H1 (cell line): ENCODE measurements at regions not wholly inside any gene's neighbourhood (a gene's known extent, or its start where the extent isn't known, plus 50 kb on each side); places are given as distances from the start of the nearest gene placed in this dataset.

ENCODE experiments used
- CTCF ChIA-PET: fragments of 300-600 bp; sonication (Branson Sonifier 250); formaldehyde crosslinking; loops from one replicate; lab custom pipeline; 2021; ENCODE audit not compliant: partially characterized antibody; lab: Charles Lee
- POLR2A ChIA-PET: fragments of 300-600 bp; sonication (Branson Sonifier 250); formaldehyde crosslinking; loops from one replicate; lab custom pipeline; 2021; ENCODE audit warnings: inconsistent platforms; ENCODE audit not compliant: partially characterized antibody; lab: Charles Lee
- DNase-seq, 2 experiments: peaks; one replicate each; pipeline versions ENCODE4 v3.0.0 to v3.0.0-alpha.2; 2010 to 2022; ENCODE audit warnings: low spot score in 2 of 2, low read depth in 1 of 2, mixed read lengths in 1 of 2
- FAIRE-seq: peaks from 2 replicates; lab custom pipeline; 2011; peaks lifted over from hg19 to GRCh38; lab: Jason Lieb, UNC
- H2AFZ ChIP-seq: 2 replicates; pipeline ENCODE4 v1.8.1; 2012; ENCODE audit warnings: low read length, inconsistent platforms
- H2AK5ac ChIP-seq: 2 replicates; pipeline ENCODE4 v1.6.1; 2013; ENCODE audit warnings: low read depth, low read length
- H2BK120ac ChIP-seq: replicated peaks from 2 replicates; pipeline ENCODE3; 2013; ENCODE audit warnings: low read depth, low read length, inconsistent platforms
- H2BK12ac ChIP-seq: 2 replicates; pipeline ENCODE4 v1.6.1; 2013; ENCODE audit warnings: low read depth, low read length
- H2BK15ac ChIP-seq: 2 replicates; pipeline ENCODE4 v1.6.1; 2013; ENCODE audit warnings: low read length
- H2BK20ac ChIP-seq: 2 replicates; pipeline ENCODE4 v1.6.1; 2013; ENCODE audit warnings: low read length
- H2BK5ac ChIP-seq: 2 replicates; pipeline ENCODE4 v1.6.1; 2013; ENCODE audit warnings: low read depth, low read length
- H3K14ac ChIP-seq: 2 replicates; pipeline ENCODE4 v1.6.1; 2013; ENCODE audit warnings: inconsistent platforms; ENCODE audit not compliant: insufficient read length
- H3K18ac ChIP-seq: 2 replicates; pipeline ENCODE4 v1.6.1; 2013; ENCODE audit warnings: low read length; ENCODE audit errors: extremely low read depth
- H3K23ac ChIP-seq: 2 replicates; pipeline ENCODE4 v1.6.1; 2013; ENCODE audit warnings: inconsistent platforms; ENCODE audit not compliant: insufficient read length
- H3K23me2 ChIP-seq: 2 replicates; pipeline ENCODE4 v1.6.1; 2013; ENCODE audit warnings: low read depth, low read length
- H3K27ac ChIP-seq: 2 replicates; pipeline ENCODE4 v1.6.1; 2011; ENCODE audit warnings: low read depth, low read length, inconsistent platforms
- H3K27me3 ChIP-seq, 4 experiments: replicated peaks in 1 of 4; 1 replicate in 1 of 4; 2 replicates in 3 of 4; pipeline versions ENCODE4 v1.6.1 to v1.8.1; 2011 to 2013; ENCODE audit warnings: low read length in 3 of 4, mild to moderate bottlenecking in 3 of 4, inconsistent platforms in 2 of 4, mixed read lengths in 2 of 4, moderate library complexity in 1 of 4; ENCODE audit not compliant: control insufficient read depth in 3 of 4, insufficient read depth in 3 of 4; ENCODE audit errors: extremely low read depth in 1 of 4
- H3K36me3 ChIP-seq, 4 experiments: 2 replicates each; pipeline versions ENCODE4 v1.6.1 to v1.8.1; 2011 to 2013; ENCODE audit warnings: mild to moderate bottlenecking in 4 of 4, low read length in 3 of 4, moderate library complexity in 2 of 4, control low read depth in 1 of 4, inconsistent platforms in 1 of 4; ENCODE audit not compliant: insufficient read depth in 4 of 4, control insufficient read depth in 2 of 4
- H3K4ac ChIP-seq: replicated peaks from 2 replicates; pipeline ENCODE3; 2013; ENCODE audit warnings: low read length, low read depth, mixed read lengths, inconsistent platforms; ENCODE audit not compliant: insufficient read length
- H3K4me1 ChIP-seq, 4 experiments: replicated peaks in 1 of 4; 1 replicate in 1 of 4; 2 replicates in 3 of 4; pipeline versions ENCODE4 v1.6.1 to v1.8.1; 2011 to 2013; ENCODE audit warnings: low read length in 3 of 4, inconsistent platforms in 2 of 4, mixed read lengths in 1 of 4; ENCODE audit not compliant: insufficient read depth in 4 of 4, control insufficient read depth in 3 of 4
- H3K4me2 ChIP-seq, 2 experiments: 2 replicates each; pipeline versions ENCODE4 v1.6.1 to v1.8.1; 2011 to 2013; ENCODE audit warnings: low read depth in 2 of 2, low read length in 2 of 2, control low read depth in 1 of 2, inconsistent platforms in 1 of 2, mild to moderate bottlenecking in 1 of 2; ENCODE audit not compliant: insufficient read depth in 1 of 2
- H3K4me3 ChIP-seq, 4 experiments: fragments of 200-600, 300-600 bp in 1 of 4; sonication (generic), shearing (Covaris generic), sonication (Bioruptor Twin) in 1 of 4; 2 replicates each; pipeline versions ENCODE4 v1.5.1 to v1.8.1; 2011 to 2016; ENCODE audit warnings: low read length in 4 of 4, low read depth in 3 of 4, control low read depth in 2 of 4, inconsistent platforms in 2 of 4, mild to moderate bottlenecking in 2 of 4, mixed read lengths in 1 of 4, moderate library complexity in 1 of 4; ENCODE audit not compliant: insufficient read depth in 2 of 4; ENCODE audit errors: extremely low read depth in 1 of 4
- H3K56ac ChIP-seq: replicated peaks from 2 replicates; pipeline ENCODE3; 2013; ENCODE audit warnings: low read depth, mild to moderate bottlenecking, mixed read lengths, low read length, inconsistent platforms; ENCODE audit not compliant: insufficient read length
- H3K79me1 ChIP-seq: 2 replicates; pipeline ENCODE4 v1.6.1; 2013; ENCODE audit warnings: low read depth, low read length, control low read depth
- H3K79me2 ChIP-seq, 2 experiments: 2 replicates each; pipeline versions ENCODE4 v1.6.1 to v1.8.1; 2012 to 2013; ENCODE audit warnings: low read length in 2 of 2, mild to moderate bottlenecking in 2 of 2, inconsistent platforms in 1 of 2; ENCODE audit not compliant: insufficient read depth in 2 of 2, control insufficient read depth in 1 of 2
- H3K9ac ChIP-seq, 4 experiments: replicated peaks in 1 of 4; 1 replicate in 1 of 4; 2 replicates in 3 of 4; pipeline versions ENCODE4 v1.6.1 to v1.8.1; 2011 to 2013; ENCODE audit warnings: low read depth in 3 of 4, low read length in 3 of 4, control low read depth in 2 of 4, mild to moderate bottlenecking in 2 of 4, moderate library complexity in 2 of 4, inconsistent platforms in 1 of 4; ENCODE audit errors: extremely low read depth in 1 of 4
- H3K9me3 ChIP-seq, 2 experiments: 2 replicates each; pipeline versions ENCODE4 v1.6.1 to v1.8.1; 2012 to 2013; ENCODE audit warnings: mild to moderate bottlenecking in 2 of 2, moderate library complexity in 2 of 2, control low read depth in 1 of 2, inconsistent platforms in 1 of 2, low read depth in 1 of 2, low read length in 1 of 2, mixed read lengths in 1 of 2; ENCODE audit not compliant: insufficient read depth in 2 of 2
- H4K20me1 ChIP-seq, 2 experiments: replicated peaks in 1 of 2; 2 replicates each; pipeline versions ENCODE3 to v1.8.1; 2011 to 2013; ENCODE audit warnings: inconsistent platforms in 2 of 2, low read length in 2 of 2, mild to moderate bottlenecking in 1 of 2; ENCODE audit not compliant: insufficient read depth in 2 of 2, control insufficient read depth in 1 of 2
- H4K5ac ChIP-seq: 2 replicates; pipeline ENCODE4 v1.6.1; 2013; ENCODE audit warnings: low read length, low read depth, mixed read lengths, inconsistent platforms; ENCODE audit not compliant: insufficient read length
- H4K8ac ChIP-seq: 2 replicates; pipeline ENCODE4 v1.8.0; 2013; ENCODE audit warnings: mild to moderate bottlenecking, moderate library complexity, low read length, inconsistent platforms; ENCODE audit not compliant: insufficient read depth; ENCODE audit errors: extremely low read depth
- H4K91ac ChIP-seq: replicated peaks from 2 replicates; pipeline ENCODE3; 2013; ENCODE audit warnings: low read length, mixed read lengths, inconsistent platforms; ENCODE audit not compliant: insufficient read length
- RFX5 ChIP-seq: IDR thresholded peaks from 2 replicates; pipeline ENCODE4 v1.6.1; 2011; ENCODE audit warnings: low read depth, low read length, improper control_type of control experiment, borderline replicate concordance
- WGBS, 2 experiments: shearing (Covaris generic) in 1 of 2; methylation state at CpG; one replicate each; pipeline versions ENCODE4 v1.1.6 to v1.1.7; 2013 to 2015; ENCODE audit warnings: low lambda C conversion rate in 2 of 2, mixed read lengths in 2 of 2, inconsistent platforms in 1 of 2, low coverage in 1 of 2, missing lambda C conversion rate in 1 of 2; ENCODE audit not compliant: insufficient replicate concordance in 2 of 2, insufficient coverage in 1 of 2, insufficient read length in 1 of 2; ENCODE audit errors: extremely low coverage in 1 of 2, missing lambda C conversion rate in 1 of 2; 5-methylcytosine and 5-hydroxymethylcytosine counted together

DNA sequence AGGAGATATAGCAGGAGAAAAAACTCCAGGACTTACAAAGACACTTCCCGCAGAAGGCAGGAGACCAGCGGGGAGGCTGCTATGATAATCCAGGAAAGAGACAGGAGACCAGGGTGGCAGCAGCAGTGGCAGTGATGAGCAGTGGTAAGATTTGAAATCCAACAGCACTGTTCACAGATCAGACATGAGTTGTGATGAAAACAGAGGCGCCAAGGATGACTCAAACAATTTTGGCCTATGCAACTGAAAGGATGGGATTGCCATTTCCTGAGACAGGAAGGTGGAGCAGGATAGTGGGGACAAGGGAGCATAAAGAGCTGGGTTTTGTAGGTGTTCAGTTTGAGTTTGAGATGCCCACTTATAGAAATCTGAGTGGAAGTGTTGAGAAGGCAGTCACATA, 108.6 kb upstream of the DYRK2 start:
- Histone ChIP-seq H3K27ac (no peak overlapping the region), H3K56ac (no peak overlapping the region), H2BK5ac (no peak overlapping the region), H3K79me1 (no peaks in the 10 kb centered on the region), H4K5ac (no peak overlapping the region), H3K79me2 (no peaks in the 10 kb centered on the region), H3K23me2 (no peaks in the 10 kb centered on the region), H2BK120ac (no peak overlapping the region), H4K91ac (no peak overlapping the region), H3K9me3 (no peaks in the 10 kb centered on the region; a peak in 1 of 4 replicates), H3K36me3 (no peaks in the 10 kb centered on the region), H2BK15ac (no peak overlapping the region), H4K20me1 (no peaks in the 10 kb centered on the region), H3K27me3 (no peaks in the 10 kb centered on the region), H2BK12ac (no peak overlapping the region), H2AK5ac (no peak overlapping the region), H3K14ac (no peak overlapping the region), H3K4ac (no peak overlapping the region), H3K23ac (no peak overlapping the region), H2AFZ (no peak overlapping the region), H3K18ac (no peak overlapping the region), H2BK20ac (no peak overlapping the region), H3K9ac (no peak overlapping the region), H3K4me3 (no peak overlapping the region), H3K4me1 (peaks cover 0 to 11% (median 9%) of the 10 kb centered on the region in 4 experiments; a peak in 4 of 7 replicates), H4K8ac (no peak overlapping the region), H3K4me2 (no peak overlapping the region)
- CTCF ChIA-PET = interaction anchor here (1.0 kb wide), 1 partner anchor 18 kb away, joined by 4 read pairs; no protein-coding TSS in a partner anchor
- POLR2A ChIA-PET = no interaction called here
- DNase-seq (no peak), FAIRE-seq (no peak)
- WGBS, 2 experiments = 92% methylated on average over 3 of the region's 3 CpGs; no CpG with 5 or more reads in 1 of the 2 experiments
- TF ChIP-seq RFX5 = no peak
